HCT116 (cell line): ENCODE measurements at regions not wholly inside any gene's neighbourhood (a gene's known extent, or its start where the extent isn't known, plus 50 kb on each side); places are given as distances from the start of the nearest gene placed in this dataset.

Source experiments
- ATAC-seq: fragments of 200-7000 bp; cut with Tn5 transposase; 2 replicates; pipeline ENCODE4 v1.9.1; 2020; ENCODE audit warnings: mild to moderate bottlenecking, moderate library complexity
- BruUV-seq: library from RNA; stranded (reverse); fragments of 400-500 nt; replicated peaks from 2 replicates; lab custom pipeline; 2021; lab: Mats Ljungman, UMichigan
- CTCF ChIA-PET: fragments of 300-600 bp; sonication (Branson Sonifier 250); formaldehyde crosslinking; loops from one replicate; lab custom pipeline; 2021; ENCODE audit warnings: antibody characterized with exemption; lab: Charles Lee
- POLR2A ChIA-PET: fragments of 300-600, 350-600 bp; sonication (Branson Sonifier 250); formaldehyde crosslinking; loops from one replicate; lab custom pipeline; 2021; ENCODE audit warnings: antibody characterized with exemption; lab: Charles Lee
- RAD21 ChIA-PET, 2 experiments: fragments of 300-600 bp; sonication (Branson Sonifier 250); formaldehyde crosslinking; loops; one replicate each; lab custom pipeline; 2023; ENCODE audit warnings: low total read pairs in 2 of 2; ENCODE audit not compliant: uncharacterized antibody in 2 of 2, unreplicated experiment in 2 of 2, low non-redundant PET in 1 of 2; lab: Charles Lee
- DNase-seq: peaks from one replicate; pipeline ENCODE4 v3.0.0-alpha.2; 2010; ENCODE audit warnings: low read depth, low spot score
- H2AFZ ChIP-seq: fragments of 200-600 bp; shearing (Covaris generic), sonication (generic); 2 replicates; pipeline ENCODE4 v1.6.1; 2017; ENCODE audit warnings: low read depth, mixed run types, mixed read lengths, antibody characterized with exemption, low read length; ENCODE audit not compliant: poor library complexity, severe bottlenecking
- H3K27ac ChIP-seq: 2 replicates; pipeline ENCODE4 v1.5.1; 2012; ENCODE audit warnings: low read depth, low read length
- H3K27me3 ChIP-seq: fragments of 200-600 bp; sonication (generic); 2 replicates; pipeline ENCODE4 v1.6.1; 2016; ENCODE audit warnings: mixed run types, low read length, mixed read lengths; ENCODE audit not compliant: insufficient read depth
- H3K36me3 ChIP-seq, 2 experiments: fragments of 200-500 bp in 1 of 2; fragments of 200-600 bp in 1 of 2; sonication (Bioruptor generic) in 1 of 2; sonication (generic) in 1 of 2; 2 replicates each; pipeline versions ENCODE4 v1.5.1 to v1.6.1; 2014 to 2016; ENCODE audit warnings: low read length in 2 of 2, inconsistent platforms in 1 of 2, mixed read lengths in 1 of 2, mixed run types in 1 of 2; ENCODE audit not compliant: insufficient read depth in 2 of 2, control insufficient read depth in 1 of 2
- H3K4me1 ChIP-seq, 2 experiments: fragments of 200-600 bp in 1 of 2; sonication (generic) in 1 of 2; 2 replicates each; pipeline versions ENCODE4 v1.5.1 to v1.6.1; 2012 to 2017; ENCODE audit warnings: low read length in 2 of 2, inconsistent platforms in 1 of 2, mild to moderate bottlenecking in 1 of 2, mixed read lengths in 1 of 2, mixed run types in 1 of 2, moderate library complexity in 1 of 2; ENCODE audit not compliant: insufficient read depth in 2 of 2, control insufficient read depth in 1 of 2
- H3K4me2 ChIP-seq: fragments of 200-600 bp; sonication (generic); 2 replicates; pipeline ENCODE4 v1.6.1; 2017; ENCODE audit warnings: mixed run types, low read length, mixed read lengths
- H3K4me3 ChIP-seq, 2 experiments: fragments of 200-600 bp in 1 of 2; sonication (generic) in 1 of 2; replicated peaks in 1 of 2; 2 replicates each; pipeline ENCODE4 v1.5.1; 2011 to 2016; ENCODE audit warnings: low read length in 2 of 2, control low read depth in 1 of 2, low read depth in 1 of 2, mild to moderate bottlenecking in 1 of 2, mixed read lengths in 1 of 2, mixed run types in 1 of 2
- H3K79me2 ChIP-seq: fragments of 200-600 bp; sonication (generic); 2 replicates; pipeline ENCODE4 v1.6.1; 2017; ENCODE audit warnings: mild to moderate bottlenecking, mixed run types, low read length, moderate library complexity, mixed read lengths; ENCODE audit not compliant: insufficient read depth
- H3K9ac ChIP-seq: fragments of 200-600 bp; sonication (generic); 2 replicates; pipeline ENCODE4 v1.6.1; 2016; ENCODE audit warnings: low read length, mixed read lengths
- H3K9me2 ChIP-seq: fragments of 200-600 bp; sonication (generic), shearing (Covaris generic); 2 replicates; pipeline ENCODE4 v1.6.1; 2017; ENCODE audit warnings: mixed run types, mild to moderate bottlenecking, moderate library complexity; ENCODE audit not compliant: insufficient read depth
- H3K9me3 ChIP-seq, 2 experiments: fragments of 200-500 bp in 1 of 2; fragments of 200-600 bp in 1 of 2; sonication (Bioruptor generic) in 1 of 2; sonication (generic) in 1 of 2; 2 replicates each; pipeline ENCODE4 v1.6.1; 2014 to 2017; ENCODE audit warnings: low read length in 2 of 2, mixed read lengths in 2 of 2, inconsistent platforms in 1 of 2, low read depth in 1 of 2, mild to moderate bottlenecking in 1 of 2, mixed run types in 1 of 2, moderate library complexity in 1 of 2; ENCODE audit not compliant: control insufficient read depth in 1 of 2, insufficient read depth in 1 of 2
- H4K20me1 ChIP-seq: fragments of 200-600 bp; sonication (generic), shearing (Covaris generic); 2 replicates; pipeline ENCODE4 v1.6.1; 2017; ENCODE audit warnings: mixed run types, mild to moderate bottlenecking, moderate library complexity; ENCODE audit not compliant: insufficient read depth
- CBX3 ChIP-seq: IDR thresholded peaks from 2 replicates; pipeline ENCODE4 v1.6.1; 2012; ENCODE audit warnings: low read depth
- CEBPB ChIP-seq: IDR thresholded peaks from 2 replicates; pipeline ENCODE4 v1.6.1; 2012; ENCODE audit warnings: low read depth
- ELF1 ChIP-seq: IDR thresholded peaks from 2 replicates; pipeline ENCODE4 v1.6.1; 2012; ENCODE audit warnings: low read depth, borderline replicate concordance
- EZH2 ChIP-seq: fragments of 200-600 bp; sonication (generic); IDR thresholded peaks from 2 replicates; pipeline ENCODE4 v1.6.1; 2017; ENCODE audit warnings: antibody characterized with exemption, mixed run types
- EZH2phosphoT487 ChIP-seq: fragments of 200-600 bp; IDR thresholded peaks from 2 replicates; pipeline ENCODE4 v1.6.1; 2018; ENCODE audit warnings: antibody characterized with exemption, borderline replicate concordance
- JUND ChIP-seq: IDR thresholded peaks from 2 replicates; pipeline ENCODE4 v1.6.1; 2012
- POLR2A ChIP-seq: IDR thresholded peaks from 2 replicates; pipeline ENCODE4 v1.7.0; 2011; ENCODE audit warnings: borderline replicate concordance; ENCODE audit not compliant: insufficient read depth, insufficient read length; ENCODE audit errors: extremely low read depth
- RAD21 ChIP-seq: IDR thresholded peaks from 2 replicates; pipeline ENCODE4 v1.6.1; 2012; ENCODE audit warnings: low read depth, mild to moderate bottlenecking
- SIN3A ChIP-seq: IDR thresholded peaks from 2 replicates; pipeline ENCODE4 v1.6.1; 2012; ENCODE audit warnings: low read depth
- TCF7L2 ChIP-seq: IDR thresholded peaks from 2 replicates; pipeline ENCODE4 v1.7.0; 2011; ENCODE audit warnings: borderline replicate concordance, inconsistent platforms; ENCODE audit not compliant: insufficient read depth, insufficient read length; ENCODE audit errors: extremely low read depth
- YY1 ChIP-seq: IDR thresholded peaks from 2 replicates; pipeline ENCODE4 v1.6.1; 2011; ENCODE audit warnings: low read length, low read depth, moderate library complexity, mild to moderate bottlenecking; ENCODE audit not compliant: insufficient replicate concordance; ENCODE audit errors: extremely low read depth
- ZFX ChIP-seq: fragments of 450-650 bp; IDR thresholded peaks from 2 replicates; pipeline ENCODE4 v1.6.1; 2017
- ZNF274 ChIP-seq: fragments of 200-500 bp; sonication (Bioruptor generic); IDR thresholded peaks from 2 replicates; pipeline ENCODE4 v1.6.1; 2014; ENCODE audit warnings: mild to moderate bottlenecking, low read depth, low read length, inconsistent platforms
- intact Hi-C: fragments of 100-400 bp; cut with micrococcal nuclease; formaldehyde crosslinking; loops from 2 replicates; pipeline ENCODE4 v1.10.0; 2022
- TF ChIP-seq, protein P1 (sequence below): IDR thresholded peaks from 2 replicates; pipeline ENCODE4 v1.6.1; 2012
- TF ChIP-seq, protein P2 (sequence below): IDR thresholded peaks from 2 replicates; pipeline ENCODE4 v1.6.1; 2012; ENCODE audit warnings: low read depth
- TF ChIP-seq, protein P3 (sequence below), 3 experiments: fragments of 200-600 bp in 1 of 3; sonication (generic) in 1 of 3; IDR thresholded peaks in 2 of 3; conservative IDR thresholded peaks in 1 of 3; 2 replicates each; pipeline ENCODE4 v1.5.1; 2012 to 2017; ENCODE audit warnings: low read depth in 2 of 3, low read length in 2 of 3, antibody characterized with exemption in 1 of 3, borderline replicate concordance in 1 of 3, control low read depth in 1 of 3, mild to moderate bottlenecking in 1 of 3, mixed read lengths in 1 of 3, mixed run types in 1 of 3, moderate library complexity in 1 of 3; ENCODE audit not compliant: insufficient read depth in 1 of 3
- TF ChIP-seq, protein P4 (sequence below): IDR thresholded peaks from 2 replicates; pipeline ENCODE4 v1.6.1; 2012
- TF ChIP-seq, protein P5 (sequence below): IDR thresholded peaks from 2 replicates; pipeline ENCODE4 v1.6.1; 2011; ENCODE audit warnings: mild to moderate bottlenecking, low read length, moderate library complexity; ENCODE audit not compliant: insufficient replicate concordance; ENCODE audit errors: extremely low read depth

DNA sequence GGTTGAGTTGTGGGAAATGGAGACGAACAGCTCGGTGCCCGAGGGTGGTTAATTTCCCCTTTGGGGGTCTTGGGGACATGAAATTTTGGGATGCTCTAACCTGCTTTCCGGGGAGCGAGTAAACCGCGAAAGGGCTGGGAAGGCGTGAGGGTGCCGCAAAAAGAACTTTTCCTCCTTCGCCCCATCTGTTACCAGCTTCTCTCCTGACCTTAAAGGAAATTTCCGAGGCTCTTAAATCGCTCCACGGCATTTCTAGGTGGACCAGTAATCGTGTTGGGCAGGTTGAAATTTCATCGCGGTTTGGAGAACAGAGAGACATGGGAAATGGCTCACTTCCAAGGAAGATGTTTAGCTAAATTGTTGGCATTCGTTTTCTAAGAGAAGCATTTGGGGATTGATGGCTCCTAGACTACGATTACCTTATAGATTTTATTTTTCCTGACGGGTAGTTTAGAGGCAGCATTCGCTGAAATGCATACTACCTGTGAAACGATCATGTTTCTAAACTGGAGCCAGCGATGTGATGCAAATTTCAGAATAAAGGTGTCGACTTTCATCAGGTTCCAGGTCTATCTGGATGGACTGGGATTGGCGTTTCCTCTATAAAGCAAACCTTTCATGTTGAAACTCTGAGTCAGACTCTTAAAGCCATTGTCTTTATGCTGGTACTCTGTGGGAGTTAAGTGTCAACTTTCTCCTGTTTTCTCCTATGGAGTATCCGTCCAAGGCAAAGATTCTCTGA is 414.5 kb downstream of the PCNX1 start:
- peak overlapping the region; percentile 97 for H3K4me2 ChIP-seq
- CTCF ChIA-PET = interaction anchor here (1.1 to 1.6 kb wide), 2 partner anchors 429 to 432 kb away, joined by 3 to 4 read pairs; no protein-coding TSS in a partner anchor
- H3K79me2 ChIP-seq = peaks cover 50% of the 10 kb centered on the region
- peak overlapping the region; percentile 85 for H3K9ac ChIP-seq
- intact Hi-C loops = loop anchor here (5.0 kb wide), 1 partner anchor 431 kb away; no protein-coding TSS in a partner anchor
- peaks cover 14% of the 10 kb centered on the region; the same call in 1 of the 2 replicates for H4K20me1 ChIP-seq
- H3K4me3 ChIP-seq = peak overlapping the region; percentile 81 to 92
- H3K36me3 ChIP-seq = no peaks in the 10 kb centered on the region
- H3K27ac ChIP-seq = peak overlapping the region; percentile 93
- POLR2A ChIA-PET = interaction anchor here (0.8 kb wide), 1 partner anchor 19 kb away, joined by 3 read pairs; no protein-coding TSS in a partner anchor
- H3K9me3 ChIP-seq = no peaks in the 10 kb centered on the region
- peak; percentile 65 for DNase-seq
- peaks cover 18 to 25% of the 10 kb centered on the region in 2 experiments for H3K4me1 ChIP-seq
- ATAC-seq = peak; percentile 29
- no peaks in the 10 kb centered on the region for H3K9me2 ChIP-seq
- H3K27me3 ChIP-seq = no peaks in the 10 kb centered on the region
- H2AFZ ChIP-seq = peak overlapping the region; percentile 16
- BruUV-seq = TSS peak; percentile 52
- RAD21 ChIA-PET = no interaction called here
- TF ChIP-seq, protein P1, sequence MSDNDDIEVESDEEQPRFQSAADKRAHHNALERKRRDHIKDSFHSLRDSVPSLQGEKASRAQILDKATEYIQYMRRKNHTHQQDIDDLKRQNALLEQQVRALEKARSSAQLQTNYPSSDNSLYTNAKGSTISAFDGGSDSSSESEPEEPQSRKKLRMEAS = peak; percentile 43
- peak; percentile 47; the same call in 1 of the 2 replicates for TF ChIP-seq CBX3
- TF ChIP-seq ZFX = no peak
- no peak for TF ChIP-seq JUND
- TF ChIP-seq CEBPB = peak; percentile 64
- TF ChIP-seq, protein P2, sequence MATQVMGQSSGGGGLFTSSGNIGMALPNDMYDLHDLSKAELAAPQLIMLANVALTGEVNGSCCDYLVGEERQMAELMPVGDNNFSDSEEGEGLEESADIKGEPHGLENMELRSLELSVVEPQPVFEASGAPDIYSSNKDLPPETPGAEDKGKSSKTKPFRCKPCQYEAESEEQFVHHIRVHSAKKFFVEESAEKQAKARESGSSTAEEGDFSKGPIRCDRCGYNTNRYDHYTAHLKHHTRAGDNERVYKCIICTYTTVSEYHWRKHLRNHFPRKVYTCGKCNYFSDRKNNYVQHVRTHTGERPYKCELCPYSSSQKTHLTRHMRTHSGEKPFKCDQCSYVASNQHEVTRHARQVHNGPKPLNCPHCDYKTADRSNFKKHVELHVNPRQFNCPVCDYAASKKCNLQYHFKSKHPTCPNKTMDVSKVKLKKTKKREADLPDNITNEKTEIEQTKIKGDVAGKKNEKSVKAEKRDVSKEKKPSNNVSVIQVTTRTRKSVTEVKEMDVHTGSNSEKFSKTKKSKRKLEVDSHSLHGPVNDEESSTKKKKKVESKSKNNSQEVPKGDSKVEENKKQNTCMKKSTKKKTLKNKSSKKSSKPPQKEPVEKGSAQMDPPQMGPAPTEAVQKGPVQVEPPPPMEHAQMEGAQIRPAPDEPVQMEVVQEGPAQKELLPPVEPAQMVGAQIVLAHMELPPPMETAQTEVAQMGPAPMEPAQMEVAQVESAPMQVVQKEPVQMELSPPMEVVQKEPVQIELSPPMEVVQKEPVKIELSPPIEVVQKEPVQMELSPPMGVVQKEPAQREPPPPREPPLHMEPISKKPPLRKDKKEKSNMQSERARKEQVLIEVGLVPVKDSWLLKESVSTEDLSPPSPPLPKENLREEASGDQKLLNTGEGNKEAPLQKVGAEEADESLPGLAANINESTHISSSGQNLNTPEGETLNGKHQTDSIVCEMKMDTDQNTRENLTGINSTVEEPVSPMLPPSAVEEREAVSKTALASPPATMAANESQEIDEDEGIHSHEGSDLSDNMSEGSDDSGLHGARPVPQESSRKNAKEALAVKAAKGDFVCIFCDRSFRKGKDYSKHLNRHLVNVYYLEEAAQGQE = no peak
- TF ChIP-seq, protein P3, sequence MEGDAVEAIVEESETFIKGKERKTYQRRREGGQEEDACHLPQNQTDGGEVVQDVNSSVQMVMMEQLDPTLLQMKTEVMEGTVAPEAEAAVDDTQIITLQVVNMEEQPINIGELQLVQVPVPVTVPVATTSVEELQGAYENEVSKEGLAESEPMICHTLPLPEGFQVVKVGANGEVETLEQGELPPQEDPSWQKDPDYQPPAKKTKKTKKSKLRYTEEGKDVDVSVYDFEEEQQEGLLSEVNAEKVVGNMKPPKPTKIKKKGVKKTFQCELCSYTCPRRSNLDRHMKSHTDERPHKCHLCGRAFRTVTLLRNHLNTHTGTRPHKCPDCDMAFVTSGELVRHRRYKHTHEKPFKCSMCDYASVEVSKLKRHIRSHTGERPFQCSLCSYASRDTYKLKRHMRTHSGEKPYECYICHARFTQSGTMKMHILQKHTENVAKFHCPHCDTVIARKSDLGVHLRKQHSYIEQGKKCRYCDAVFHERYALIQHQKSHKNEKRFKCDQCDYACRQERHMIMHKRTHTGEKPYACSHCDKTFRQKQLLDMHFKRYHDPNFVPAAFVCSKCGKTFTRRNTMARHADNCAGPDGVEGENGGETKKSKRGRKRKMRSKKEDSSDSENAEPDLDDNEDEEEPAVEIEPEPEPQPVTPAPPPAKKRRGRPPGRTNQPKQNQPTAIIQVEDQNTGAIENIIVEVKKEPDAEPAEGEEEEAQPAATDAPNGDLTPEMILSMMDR (IDR thresholded peaks at IDR 0.05 in 2 of 3, conservative IDR thresholded peaks at IDR 0.05 in 1 of 3; ENCODE audit: borderline replicate concordance in 1 of 3, insufficient read depth in 1 of 3, low read depth in 2 of 3, low read length in 2 of 3) = no peak
- TF ChIP-seq SIN3A = no peak; the same call in 1 of the 2 replicates
- TF ChIP-seq EZH2phosphoT487 = no peak
- no peak for TF ChIP-seq ELF1
- TF ChIP-seq ZNF274 = no peak
- TF ChIP-seq TCF7L2 = peak; percentile 73
- TF ChIP-seq EZH2 = no peak
- TF ChIP-seq YY1 = no peak
- no peak for TF ChIP-seq RAD21
- TF ChIP-seq POLR2A = no peak
- TF ChIP-seq, protein P4, sequence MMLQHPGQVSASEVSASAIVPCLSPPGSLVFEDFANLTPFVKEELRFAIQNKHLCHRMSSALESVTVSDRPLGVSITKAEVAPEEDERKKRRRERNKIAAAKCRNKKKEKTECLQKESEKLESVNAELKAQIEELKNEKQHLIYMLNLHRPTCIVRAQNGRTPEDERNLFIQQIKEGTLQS = no peak
- TF ChIP-seq, protein P5, sequence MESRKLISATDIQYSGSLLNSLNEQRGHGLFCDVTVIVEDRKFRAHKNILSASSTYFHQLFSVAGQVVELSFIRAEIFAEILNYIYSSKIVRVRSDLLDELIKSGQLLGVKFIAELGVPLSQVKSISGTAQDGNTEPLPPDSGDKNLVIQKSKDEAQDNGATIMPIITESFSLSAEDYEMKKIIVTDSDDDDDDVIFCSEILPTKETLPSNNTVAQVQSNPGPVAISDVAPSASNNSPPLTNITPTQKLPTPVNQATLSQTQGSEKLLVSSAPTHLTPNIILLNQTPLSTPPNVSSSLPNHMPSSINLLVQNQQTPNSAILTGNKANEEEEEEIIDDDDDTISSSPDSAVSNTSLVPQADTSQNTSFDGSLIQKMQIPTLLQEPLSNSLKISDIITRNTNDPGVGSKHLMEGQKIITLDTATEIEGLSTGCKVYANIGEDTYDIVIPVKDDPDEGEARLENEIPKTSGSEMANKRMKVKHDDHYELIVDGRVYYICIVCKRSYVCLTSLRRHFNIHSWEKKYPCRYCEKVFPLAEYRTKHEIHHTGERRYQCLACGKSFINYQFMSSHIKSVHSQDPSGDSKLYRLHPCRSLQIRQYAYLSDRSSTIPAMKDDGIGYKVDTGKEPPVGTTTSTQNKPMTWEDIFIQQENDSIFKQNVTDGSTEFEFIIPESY = no peak
